Inferior parietal cortex (tissue), 1 donor: ENCODE measurements at regions not wholly inside any gene's neighbourhood (a gene's known extent, or its start where the extent isn't known, plus 50 kb on each side); places are given as distances from the start of the nearest gene placed in this dataset.
A peak's percentile ranks its signal among the peaks of the same experiment; 100 is the strongest.

Experiments
- DNase-seq: peaks from one replicate; pipeline ENCODE4 v3.0.0-alpha.2; 2016; ENCODE audit errors: extremely low spot score

DNA sequence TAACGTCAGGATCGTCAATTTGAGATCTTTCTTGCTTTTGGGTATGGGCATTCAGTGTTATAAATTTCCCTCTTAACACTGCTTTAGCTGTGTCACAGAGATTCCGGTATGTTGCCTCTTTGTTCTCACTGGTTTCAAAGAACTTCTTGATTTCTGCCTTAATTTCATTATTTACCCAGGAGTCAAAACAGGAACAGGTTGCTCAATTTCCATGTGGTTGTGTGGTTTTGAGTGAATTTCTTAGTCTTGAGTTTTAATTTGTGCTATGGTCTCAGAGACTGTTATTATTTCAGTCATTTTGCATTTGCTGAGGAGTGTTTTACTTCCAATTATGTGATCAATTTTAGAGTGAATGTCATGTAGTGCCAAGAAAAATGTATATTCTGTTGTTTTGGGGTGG lies 153.1 kb downstream of the PCDH17 start:
- no peak for DNase-seq

DNA sequence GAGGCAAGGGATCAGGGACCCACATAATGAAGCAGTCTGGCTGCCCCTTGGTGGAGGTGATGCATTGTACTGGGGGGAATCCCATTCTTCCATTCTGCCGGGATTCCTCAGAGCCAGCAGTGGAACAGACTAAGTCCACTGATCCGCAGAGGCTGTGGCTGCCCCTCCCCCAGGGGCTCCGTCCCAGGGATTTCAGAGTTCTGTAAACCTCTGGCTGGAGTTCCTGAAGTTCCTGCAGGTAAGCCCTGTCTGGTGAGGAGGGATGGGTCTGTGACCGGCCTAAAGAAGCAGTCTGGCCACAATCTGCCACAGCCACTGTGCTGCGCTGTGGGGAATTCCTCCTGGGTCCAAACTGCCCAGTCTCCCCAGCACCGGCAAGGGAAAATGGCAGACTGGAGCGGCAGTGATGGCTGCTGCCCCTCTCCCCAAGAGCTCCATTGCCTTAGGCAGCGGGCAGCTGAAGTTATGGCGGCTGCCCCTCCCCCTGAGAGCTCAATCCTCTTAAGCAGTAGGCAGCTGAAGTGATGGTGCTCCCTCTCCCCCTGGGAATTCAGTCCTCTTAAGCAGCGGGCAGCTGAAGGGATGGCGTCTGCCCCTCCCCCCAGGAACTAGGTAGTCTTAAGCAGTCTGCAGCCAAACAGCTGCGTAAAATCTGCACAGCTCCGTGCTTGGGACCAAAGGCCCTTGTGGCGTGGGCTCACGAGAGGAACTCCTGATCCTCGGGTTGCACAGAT lies 155.7 kb downstream of the PCDH17 start:
- no peak for DNase-seq

DNA sequence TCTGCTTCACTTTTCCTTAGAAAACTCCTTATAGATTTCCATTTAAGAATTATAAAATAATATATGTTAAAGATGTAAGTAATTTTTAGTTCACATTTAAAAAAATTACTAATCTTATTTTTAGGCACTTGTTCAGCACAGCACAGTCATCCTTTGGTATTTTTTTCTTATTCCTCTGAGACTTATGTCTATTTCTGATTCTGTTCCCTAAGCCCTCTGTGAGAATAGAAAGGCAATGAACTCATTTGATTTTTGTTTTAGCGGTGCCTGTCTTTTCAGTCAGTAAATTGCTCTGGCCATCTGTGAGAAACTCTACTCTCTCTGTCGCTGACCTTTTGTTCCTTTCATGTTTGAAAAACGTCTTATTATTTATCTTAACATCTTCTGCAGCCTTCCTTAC lies 168.1 kb downstream of the PCDH17 start:
- no peak for DNase-seq

DNA sequence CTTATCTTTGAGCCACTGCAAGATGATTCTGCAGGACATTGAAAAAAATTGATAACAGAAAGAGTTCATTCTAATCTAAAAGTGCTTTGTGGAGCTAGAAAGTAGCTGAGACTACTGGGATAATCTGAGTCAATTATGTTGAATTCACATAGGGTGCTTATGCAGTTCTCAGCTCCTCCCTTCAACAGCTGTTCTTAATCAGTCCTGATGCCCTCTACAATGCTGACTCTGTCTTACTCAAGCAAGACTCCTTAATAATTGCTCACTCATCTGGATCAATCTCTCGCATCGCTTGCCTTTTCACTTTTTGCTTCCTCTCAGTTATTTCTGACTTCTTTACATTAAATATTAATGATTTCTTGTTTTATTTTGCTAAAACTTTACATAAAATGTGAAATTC lies 182.1 kb downstream of the PCDH17 start:
- DNase-seq, result no peak

DNA sequence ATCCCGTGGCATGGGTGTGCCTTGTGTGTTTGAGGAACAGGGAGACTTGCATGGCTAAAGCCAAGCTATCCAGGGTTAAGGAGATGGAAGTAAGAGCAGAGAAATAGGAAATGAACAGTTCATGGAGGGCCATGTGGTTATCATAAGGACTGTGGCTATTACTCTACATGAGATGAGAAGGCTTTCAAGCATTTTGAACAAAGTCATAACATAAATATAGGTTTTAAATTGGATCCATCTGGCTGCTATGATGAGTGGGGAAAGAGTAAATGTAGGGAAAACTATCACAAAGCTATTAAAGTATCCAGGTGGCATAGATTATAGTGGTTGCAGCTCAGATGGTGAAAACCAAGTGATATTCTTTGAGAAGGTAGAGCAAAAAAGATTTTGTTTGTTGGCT lies 184.1 kb downstream of the PCDH17 start:
- no peak for DNase-seq

DNA sequence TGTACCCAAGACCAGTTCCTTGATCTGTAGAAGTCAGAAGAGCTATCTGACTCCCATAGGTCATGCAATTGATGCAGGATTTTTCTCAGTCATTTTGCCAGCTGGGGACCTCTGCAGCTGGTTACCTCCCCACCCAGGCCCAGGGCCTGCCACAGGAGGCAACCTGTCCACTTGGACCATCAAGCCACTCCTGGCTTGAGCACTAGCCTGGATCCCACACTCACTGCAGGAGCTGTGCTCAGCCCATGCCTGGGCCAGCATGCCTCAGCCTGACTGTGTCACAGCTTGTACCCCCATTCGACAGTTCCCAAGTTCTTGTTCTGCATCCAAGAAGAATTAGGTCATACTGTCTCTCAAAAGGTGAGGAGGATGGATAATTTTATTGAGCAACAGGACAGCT lies 189.4 kb downstream of the PCDH17 start:
- no peak for DNase-seq

DNA sequence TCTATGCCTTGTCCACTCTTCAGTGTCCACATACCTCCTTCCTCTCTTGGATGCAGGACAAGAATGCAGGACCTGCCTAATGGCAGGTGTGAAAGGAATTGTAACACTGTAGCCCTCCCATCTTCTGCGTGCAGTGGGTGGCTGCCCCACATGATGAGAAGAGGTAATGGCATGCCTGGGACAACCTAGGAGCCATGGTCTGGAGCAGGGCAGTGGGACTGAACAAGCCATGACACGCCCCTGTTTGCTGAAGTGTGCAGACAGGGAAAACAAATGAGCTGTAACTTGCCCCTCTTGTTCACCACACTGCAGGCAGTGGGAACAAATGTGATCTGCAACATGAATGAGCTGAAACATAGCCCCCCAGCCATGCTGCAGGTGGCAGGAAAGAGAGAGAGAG lies 192.2 kb downstream of the PCDH17 start:
- DNase-seq, result no peak

DNA sequence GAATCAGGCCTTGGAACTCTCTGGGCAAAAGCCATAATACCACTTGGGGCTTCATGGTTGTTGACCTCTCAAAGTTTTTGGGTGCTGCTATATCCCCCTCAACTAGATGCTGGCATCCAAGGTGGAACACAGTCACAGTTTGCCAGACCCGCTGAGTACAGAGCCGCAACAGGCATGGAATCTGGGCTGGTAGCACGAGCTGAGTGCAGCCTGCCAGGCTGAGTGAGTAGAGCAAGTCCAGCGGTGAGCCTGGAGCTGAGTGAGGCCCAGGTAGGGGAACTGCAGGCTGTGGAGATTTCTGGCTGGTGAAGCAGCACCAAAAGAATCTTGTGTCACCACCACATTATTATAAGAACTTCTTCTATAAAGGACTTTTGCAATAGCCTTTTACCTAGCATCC lies 192.6 kb downstream of the PCDH17 start:
- DNase-seq, result no peak

DNA sequence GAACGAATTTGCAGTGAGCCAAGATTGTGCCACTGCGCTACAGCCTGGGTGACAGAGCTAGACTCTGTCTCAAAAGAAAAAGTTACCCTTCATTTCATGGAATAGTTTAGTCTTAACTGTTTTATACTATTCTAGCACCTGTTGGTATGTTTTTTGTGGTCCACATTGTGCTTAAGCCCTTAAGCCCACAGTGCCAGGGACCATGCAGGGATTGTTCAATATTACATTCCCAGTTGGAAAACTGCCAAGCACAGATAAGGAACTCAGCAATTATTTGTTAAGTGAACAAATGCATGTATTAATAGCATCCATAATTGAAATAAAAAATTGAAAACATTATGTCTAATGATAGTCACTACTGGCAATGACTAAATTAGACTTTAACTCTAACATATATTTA lies 193.5 kb downstream of the PCDH17 start:
- DNase-seq, result no peak

DNA sequence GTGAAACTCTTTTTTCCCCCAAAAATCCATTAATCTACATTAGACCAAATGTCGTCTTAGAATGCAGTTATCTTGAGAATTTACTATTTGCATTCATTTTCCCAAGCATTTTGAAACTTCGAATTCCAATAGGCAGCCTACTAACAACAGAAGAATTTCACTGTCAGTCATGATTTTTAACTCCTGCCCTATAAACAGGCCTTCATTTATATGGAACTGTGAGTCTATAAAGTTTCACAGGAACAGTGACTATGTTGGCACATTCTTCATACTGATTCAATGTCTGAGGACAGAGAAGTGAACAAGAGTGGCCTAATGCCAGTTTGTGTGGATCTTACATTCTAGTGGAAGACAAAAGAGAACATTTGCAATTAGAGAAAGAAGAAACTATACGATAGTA lies 198.0 kb downstream of the PCDH17 start:
- DNase-seq, result no peak

DNA sequence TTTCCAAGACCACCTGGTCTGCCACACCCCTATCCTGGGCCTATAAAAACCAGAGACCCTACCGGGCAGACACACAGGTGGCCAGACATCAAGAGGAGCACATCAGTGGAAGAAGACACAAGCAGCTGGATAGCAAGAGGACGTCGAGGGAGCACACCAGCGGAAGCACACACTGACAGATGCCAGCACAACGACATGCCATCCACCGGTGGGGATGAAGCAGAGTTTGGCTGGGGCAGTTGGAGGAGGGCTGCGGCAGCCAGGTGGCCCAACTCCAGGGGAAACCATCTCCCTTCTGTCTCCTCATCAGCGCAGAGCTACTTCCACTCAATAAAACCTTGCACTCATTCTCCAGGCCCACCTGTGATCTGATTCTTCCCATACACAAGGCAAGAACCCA lies 200.6 kb downstream of the PCDH17 start:
- DNase-seq, result no peak

DNA sequence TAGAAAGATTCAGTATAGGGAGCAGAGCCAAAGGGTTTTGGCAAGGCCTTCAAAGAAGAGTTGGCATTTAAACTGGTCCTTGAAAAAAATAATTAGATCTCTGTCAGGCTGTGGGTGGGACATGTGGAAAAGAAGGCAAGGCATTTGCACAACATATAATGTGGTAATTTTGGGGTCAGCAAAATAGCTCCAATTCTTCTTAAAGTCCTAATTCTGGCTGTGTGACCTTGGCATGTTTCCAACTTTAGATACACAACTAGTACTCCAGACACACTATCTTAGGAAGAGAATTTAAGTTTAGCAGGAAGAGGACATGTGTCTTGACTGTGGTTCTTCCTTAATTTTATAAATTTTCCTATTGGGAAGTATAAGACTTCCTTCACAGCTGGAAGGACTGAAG lies 206.3 kb downstream of the PCDH17 start:
- no peak for DNase-seq

DNA sequence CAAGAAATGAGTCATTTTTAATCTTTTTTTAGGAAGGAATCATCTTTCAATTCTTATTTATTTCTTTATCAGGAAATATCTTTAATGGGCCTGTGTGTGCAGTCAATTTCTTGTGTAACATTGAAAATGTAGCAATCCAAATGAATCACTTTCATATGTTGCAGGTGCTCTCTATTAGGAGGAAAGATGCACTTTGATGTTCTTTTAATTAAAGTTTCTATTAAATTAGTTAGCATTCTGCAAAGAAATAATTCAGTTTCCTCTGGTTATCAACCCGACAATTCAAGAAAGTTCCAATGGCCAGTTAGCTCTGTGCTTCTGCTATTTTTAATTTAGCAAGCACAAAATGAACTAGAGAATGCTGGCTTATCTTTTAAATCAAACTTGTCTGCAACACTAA lies 212.0 kb downstream of the PCDH17 start:
- DNase-seq, result no peak

DNA sequence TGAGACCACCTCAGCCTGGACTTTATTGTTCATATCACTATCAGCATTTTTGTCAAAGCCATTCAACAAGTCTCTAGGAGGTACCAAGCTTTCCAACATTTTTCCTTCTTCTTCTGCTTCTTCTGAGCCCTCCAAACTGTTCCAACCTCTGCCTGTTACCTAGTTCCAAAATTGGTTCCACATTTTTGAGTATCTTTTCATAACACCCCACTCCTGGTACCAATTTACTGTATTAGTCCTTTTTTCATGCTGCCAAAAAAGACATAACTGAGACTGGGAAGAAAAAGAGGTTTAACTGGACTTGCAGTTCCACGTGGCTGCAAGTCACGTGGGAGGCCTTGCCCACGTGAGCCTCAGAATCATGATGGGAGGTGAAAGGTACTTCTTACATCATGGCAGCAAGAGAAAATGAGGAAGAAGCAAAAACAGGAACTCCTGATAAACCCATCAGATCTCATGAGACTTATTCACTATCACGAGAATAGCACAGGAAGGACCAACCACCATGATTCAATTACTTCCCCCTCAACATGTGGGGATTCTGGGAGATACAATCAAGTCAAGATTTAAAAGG lies 215.1 kb downstream of the PCDH17 start:
- DNase-seq, result no peak

DNA sequence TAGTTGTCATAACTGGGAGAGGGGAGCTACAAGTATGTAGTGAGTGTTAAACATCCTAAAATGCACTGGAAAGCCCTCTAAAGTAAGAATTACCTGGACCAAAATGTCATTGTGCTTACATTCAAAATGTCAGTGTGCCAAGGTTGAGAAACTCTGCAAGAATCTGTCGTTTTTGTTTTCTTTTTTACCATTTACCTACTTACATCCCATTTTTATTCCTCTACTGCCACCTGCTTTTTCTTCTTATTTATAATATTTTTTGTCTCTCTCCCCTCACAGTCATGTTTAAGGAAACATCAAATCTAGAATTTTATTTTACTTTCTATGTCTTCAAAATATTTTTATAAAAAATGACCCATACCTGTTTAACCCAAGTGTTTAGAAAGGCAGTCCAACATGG lies 226.4 kb downstream of the PCDH17 start:
- peak; percentile 41 for DNase-seq

DNA sequence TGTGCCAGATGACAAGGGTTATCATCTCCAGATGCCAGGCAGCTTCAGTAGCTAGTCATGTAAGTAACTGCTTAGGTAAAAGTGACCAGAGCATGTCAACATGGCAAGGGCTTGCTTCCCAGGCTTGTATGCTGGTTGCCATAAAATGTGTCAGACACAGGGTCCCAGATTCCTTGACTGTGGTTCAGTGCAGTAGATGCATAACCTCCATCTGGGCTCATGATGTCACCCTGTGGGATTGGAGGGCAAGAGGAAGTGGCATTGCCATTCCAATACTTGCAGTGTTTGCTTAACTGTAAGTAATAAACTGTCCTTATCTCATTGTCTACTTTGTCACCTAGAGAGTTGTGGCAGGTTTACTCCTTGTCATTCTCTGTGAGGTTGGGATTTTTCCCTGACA lies 226.8 kb downstream of the PCDH17 start:
- DNase-seq, result no peak

DNA sequence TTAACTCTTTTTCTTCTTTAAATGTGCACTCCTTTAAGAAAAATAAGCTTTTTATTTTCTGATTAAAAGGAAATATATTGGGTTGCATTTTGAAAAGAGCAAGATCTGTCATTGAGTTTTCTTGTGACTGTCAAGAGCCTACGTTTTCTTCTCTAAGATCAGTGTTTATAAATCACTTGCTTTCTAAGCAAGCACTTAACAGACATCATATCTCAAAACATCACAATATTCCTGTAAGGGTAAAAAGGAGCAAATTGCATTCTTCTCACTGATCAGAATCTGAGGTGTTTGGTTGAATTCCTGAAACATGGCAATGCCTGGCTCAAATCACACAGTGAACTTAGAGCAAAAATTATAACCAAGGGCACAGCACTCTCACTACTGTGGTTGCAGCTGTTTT lies 231.3 kb downstream of the PCDH17 start:
- DNase-seq, result no peak

DNA sequence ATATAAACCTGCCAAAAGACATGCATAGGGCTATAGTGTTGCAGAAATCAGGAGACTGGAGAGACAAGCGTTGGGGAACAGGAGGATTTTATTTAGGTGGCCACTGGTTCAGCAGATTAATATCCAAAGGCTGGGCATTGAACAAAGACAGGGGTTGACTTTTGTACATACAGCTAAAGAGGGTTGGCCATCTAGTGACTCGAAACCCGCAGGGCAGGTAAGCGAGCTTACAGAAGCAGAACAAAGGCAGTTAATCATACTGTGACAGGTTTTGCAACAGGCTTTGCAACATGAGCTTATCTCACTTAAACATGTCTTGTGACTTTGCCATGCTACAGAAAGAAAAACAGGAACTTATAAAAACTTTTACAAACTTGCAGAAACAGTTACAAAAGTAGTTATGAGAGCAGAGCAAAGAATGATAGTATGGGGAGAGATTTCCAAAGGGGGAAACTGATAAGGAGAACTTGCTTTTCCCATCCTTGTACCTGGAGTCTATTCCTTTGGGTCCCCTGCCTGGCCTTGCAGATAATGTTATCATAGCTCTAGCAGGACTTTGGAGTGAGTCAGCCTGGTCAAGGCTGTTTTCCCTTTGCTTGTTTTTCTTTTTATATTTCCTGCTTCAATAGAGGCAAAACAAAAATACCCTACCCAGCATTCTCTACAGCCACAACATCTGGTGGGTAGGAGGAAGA lies 234.2 kb downstream of the PCDH17 start:
- no peak for DNase-seq

DNA sequence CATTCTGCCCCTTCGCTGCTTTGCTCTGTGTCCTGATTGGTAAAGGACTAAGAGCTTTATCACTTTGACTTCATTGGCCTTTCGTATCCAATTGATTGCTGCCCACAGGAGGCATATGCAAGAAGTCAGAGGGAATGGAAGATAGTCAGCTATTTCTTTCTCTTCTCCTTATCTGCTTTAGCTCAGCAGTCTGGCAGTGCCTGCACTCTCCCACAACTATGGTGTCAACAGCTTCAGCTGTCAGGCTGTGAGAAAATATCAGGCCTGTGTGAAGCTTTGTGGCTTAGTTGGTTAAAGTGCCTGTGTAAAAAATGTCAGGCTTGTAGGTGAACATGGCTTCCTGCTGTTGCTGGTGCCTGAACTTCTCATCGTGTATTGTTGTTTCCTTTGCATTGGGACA lies 243.0 kb downstream of the PCDH17 start:
- DNase-seq, result no peak

DNA sequence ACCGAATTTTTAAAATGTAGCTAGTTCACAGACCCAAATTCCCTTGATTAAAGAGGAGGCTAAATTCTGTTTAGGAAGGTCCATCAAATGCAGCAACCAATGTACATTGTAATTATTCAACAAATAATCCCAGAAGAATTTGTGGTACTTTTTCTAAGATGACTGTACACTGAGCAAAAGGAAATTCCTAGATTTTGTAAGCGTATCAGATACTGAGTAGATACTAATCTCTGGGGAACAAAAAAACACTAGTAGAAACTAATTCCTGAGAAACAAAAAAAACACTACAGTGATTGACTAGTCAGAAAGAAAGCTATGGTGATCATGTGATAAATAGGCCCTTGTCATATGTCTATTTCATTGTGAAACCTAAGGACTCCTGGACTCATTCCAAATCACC lies 246.1 kb downstream of the PCDH17 start:
- no peak for DNase-seq

DNA sequence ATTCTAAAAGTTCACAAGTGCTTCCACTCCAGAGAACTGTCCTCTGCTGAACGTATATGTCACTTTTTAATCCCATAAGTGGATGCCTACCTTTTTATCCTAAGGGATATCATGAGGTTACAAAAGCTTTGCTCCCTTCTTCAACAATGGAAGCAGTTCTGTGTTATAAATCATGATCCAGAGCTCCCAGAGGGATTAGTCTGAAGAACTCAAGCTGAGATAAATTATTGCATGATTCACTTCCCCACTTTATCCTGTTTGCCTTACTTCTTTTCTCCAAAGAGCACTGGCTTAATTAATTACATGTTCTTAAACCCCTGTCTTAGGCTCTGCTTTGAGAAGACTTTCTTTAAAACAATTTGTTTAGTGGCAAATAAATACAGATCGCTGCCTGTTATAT lies 246.7 kb downstream of the PCDH17 start:
- DNase-seq, result no peak

DNA sequence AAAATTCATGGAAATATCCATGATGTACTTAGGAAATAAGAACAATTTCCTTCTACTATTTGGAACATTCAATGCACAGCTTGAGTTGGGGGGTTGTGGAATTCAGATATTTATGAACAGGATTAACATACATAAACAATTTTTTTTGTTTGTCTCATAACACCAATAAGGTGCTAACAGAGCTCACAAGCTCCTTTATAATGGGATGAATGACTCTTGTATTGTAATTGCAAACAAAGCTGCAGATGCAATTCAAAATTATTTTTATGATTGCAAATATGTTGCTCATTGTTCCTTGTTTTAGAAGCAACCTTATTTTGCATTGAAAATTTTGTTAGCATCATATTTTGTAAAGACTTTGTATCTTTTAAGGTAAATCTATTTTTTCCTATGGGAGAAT lies 265.7 kb downstream of the PCDH17 start:
- DNase-seq, result no peak

DNA sequence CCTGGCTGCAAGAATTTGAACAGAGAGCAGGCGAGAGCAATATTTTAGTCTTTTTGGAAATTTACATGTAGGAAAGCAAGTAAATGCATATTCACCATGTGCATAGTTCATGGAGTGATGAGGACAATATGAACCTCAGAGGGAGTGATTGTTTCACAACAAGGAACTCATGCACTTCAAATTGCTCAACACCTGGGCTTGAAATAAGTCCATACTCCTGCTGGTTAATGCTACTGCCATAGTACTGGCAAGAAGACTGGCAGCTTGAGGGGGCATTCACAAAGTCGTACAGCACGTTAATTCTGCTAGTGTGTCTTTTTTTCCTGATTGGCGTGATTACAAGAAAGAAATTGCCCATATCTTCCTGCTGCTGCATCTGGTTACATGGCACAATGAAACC lies 267.6 kb downstream of the PCDH17 start:
- no peak for DNase-seq
